Endothelial cell of umbilical vein (primary cell): ENCODE measurements at regions not wholly inside any gene's neighbourhood (a gene's known extent, or its start where the extent isn't known, plus 50 kb on each side); places are given as distances from the start of the nearest gene placed in this dataset.

ENCODE experiments used
- BruUV-seq: library from RNA; stranded (reverse); fragments of 400-500 nt; replicated peaks from 2 replicates; lab custom pipeline; 2021; lab: Mats Ljungman, UMichigan
- CTCF ChIA-PET: fragments of 300-600, 350-600 bp; sonication (Branson Sonifier 250); formaldehyde crosslinking; loops from one replicate; lab custom pipeline; 2021; ENCODE audit warnings: antibody characterized with exemption, inconsistent platforms; lab: Charles Lee
- POLR2A ChIA-PET: fragments of 300-600, 350-600 bp; sonication (Branson Sonifier 250); formaldehyde crosslinking; loops from one replicate; lab custom pipeline; 2021; ENCODE audit warnings: antibody characterized with exemption, inconsistent platforms; lab: Charles Lee
- DNase-seq: peaks from one replicate; pipeline ENCODE4 v3.0.0-alpha.2; 2011; ENCODE audit warnings: low read depth, low spot score
- FAIRE-seq: peaks from 2 replicates; lab custom pipeline; 2011; peaks lifted over from hg19 to GRCh38; lab: Jason Lieb, UNC
- H2AFZ ChIP-seq: 2 replicates; pipeline ENCODE4 v1.6.0; 2012; ENCODE audit warnings: low read depth, low read length, control low read depth, inconsistent platforms
- H3K27ac ChIP-seq: 2 replicates; pipeline ENCODE4 v1.5.1; 2011; ENCODE audit warnings: low read depth, mild to moderate bottlenecking, control low read depth, low read length, moderate library complexity; ENCODE audit not compliant: insufficient read depth
- H3K27me3 ChIP-seq, 2 experiments: 2 replicates each; pipeline versions ENCODE4 v1.6.0 to v1.6.1; 2011; ENCODE audit warnings: low read length in 2 of 2, mixed read lengths in 1 of 2; ENCODE audit not compliant: control insufficient read depth in 2 of 2, insufficient read depth in 2 of 2
- H3K36me3 ChIP-seq, 2 experiments: 2 replicates in 1 of 2; 3 replicates in 1 of 2; pipeline ENCODE4 v1.5.1; 2011; ENCODE audit warnings: low read length in 2 of 2, mild to moderate bottlenecking in 1 of 2, moderate library complexity in 1 of 2; ENCODE audit not compliant: control insufficient read depth in 2 of 2, insufficient read depth in 2 of 2; ENCODE audit errors: extremely low read depth in 1 of 2
- H3K4me1 ChIP-seq: 3 replicates; pipeline ENCODE4 v1.5.1; 2011; ENCODE audit warnings: mild to moderate bottlenecking, low read length; ENCODE audit not compliant: control insufficient read depth, insufficient read depth; ENCODE audit errors: extremely low read depth
- H3K4me2 ChIP-seq: 2 replicates; pipeline ENCODE4 v1.6.1; 2011; ENCODE audit warnings: low read length, control low read depth, mixed read lengths; ENCODE audit not compliant: insufficient read depth
- H3K4me3 ChIP-seq, 3 experiments: fragments of 200-600 bp in 1 of 3; sonication (generic), shearing (Covaris generic) in 1 of 3; replicated peaks in 1 of 3; 2 replicates each; pipeline ENCODE4 v1.5.1; 2011 to 2016; ENCODE audit warnings: control low read depth in 3 of 3, low read length in 3 of 3, mild to moderate bottlenecking in 2 of 3, inconsistent platforms in 1 of 3, low read depth in 1 of 3, moderate library complexity in 1 of 3; ENCODE audit not compliant: insufficient read depth in 1 of 3
- H3K79me2 ChIP-seq: 2 replicates; pipeline ENCODE4 v1.6.0; 2012; ENCODE audit warnings: low read length, inconsistent platforms; ENCODE audit not compliant: control insufficient read depth, insufficient read depth
- H3K9ac ChIP-seq: replicated peaks from 2 replicates; pipeline ENCODE3; 2011; ENCODE audit warnings: low read length, control low read depth; ENCODE audit not compliant: insufficient read depth; ENCODE audit errors: extremely low read depth
- H3K9me1 ChIP-seq: replicated peaks from 3 replicates; pipeline ENCODE4 v1.6.0; 2011; ENCODE audit warnings: mild to moderate bottlenecking, low read length; ENCODE audit not compliant: control insufficient read depth, insufficient read depth; ENCODE audit errors: extremely low read depth
- H3K9me3 ChIP-seq: replicated peaks from 2 replicates; pipeline ENCODE4 v1.5.1; 2012; ENCODE audit warnings: low read length, inconsistent platforms; ENCODE audit not compliant: control insufficient read depth, insufficient read depth
- H4K20me1 ChIP-seq: replicated peaks from 2 replicates; pipeline ENCODE3; 2011; ENCODE audit warnings: mild to moderate bottlenecking, low read length; ENCODE audit not compliant: control insufficient read depth, insufficient read depth; ENCODE audit errors: extremely low read depth
- CTCF ChIP-seq, 2 donors: IDR thresholded peaks; 1 replicate in 1 of 2; 2 replicates in 1 of 2; pipeline ENCODE4 v1.5.1; 2011; ENCODE audit warnings: low read length in 2 of 2, mild to moderate bottlenecking in 2 of 2, moderate library complexity in 2 of 2, control low read depth in 1 of 2, inconsistent platforms in 1 of 2, low read depth in 1 of 2; ENCODE audit not compliant: insufficient read depth in 1 of 2; ENCODE audit errors: extremely low read depth in 1 of 2
- EZH2 ChIP-seq: IDR thresholded peaks from 2 replicates; pipeline ENCODE4 v1.6.1; 2012; ENCODE audit warnings: borderline replicate concordance, low read depth, mild to moderate bottlenecking, moderate library complexity, low read length, inconsistent platforms; ENCODE audit not compliant: severe bottlenecking
- FOS ChIP-seq: IDR thresholded peaks from 2 replicates; pipeline ENCODE4 v1.6.1; 2011; ENCODE audit warnings: mild to moderate bottlenecking, low read length, moderate library complexity, borderline replicate concordance; ENCODE audit not compliant: insufficient read depth
- GATA2 ChIP-seq: IDR thresholded peaks from 2 replicates; pipeline ENCODE4 v1.7.0; 2011; ENCODE audit warnings: low read depth, mild to moderate bottlenecking, moderate library complexity, mixed read lengths, low read length; ENCODE audit not compliant: insufficient read length, insufficient read depth
- JUN ChIP-seq: IDR thresholded peaks from 2 replicates; pipeline ENCODE4 v1.6.1; 2011; ENCODE audit warnings: borderline replicate concordance, low read depth; ENCODE audit not compliant: insufficient read length, insufficient read depth
- MAX ChIP-seq: IDR thresholded peaks from 2 replicates; pipeline ENCODE4 v1.6.1; 2011; ENCODE audit not compliant: insufficient read depth, insufficient read length
- MYC ChIP-seq: IDR thresholded peaks from one replicate; pipeline ENCODE4 v1.6.1; 2011; ENCODE audit warnings: mild to moderate bottlenecking, low read depth, low read length
- POLR2A ChIP-seq: IDR thresholded peaks from 2 replicates; pipeline ENCODE4 v1.6.1; 2012; ENCODE audit warnings: low read depth, mild to moderate bottlenecking, control low read depth, low read length
- POLR2AphosphoS5 ChIP-seq: IDR thresholded peaks from 2 replicates; pipeline ENCODE4 v1.6.1; 2012; ENCODE audit warnings: low read depth, mild to moderate bottlenecking, control low read depth, low read length, moderate library complexity; ENCODE audit not compliant: insufficient read depth
- dilution Hi-C: fragments of 300-500 bp; cut with MboI; formaldehyde crosslinking; loops from one replicate; pipeline ENCODE4 v1.15.0; 2019; ENCODE audit warnings: low sequenced_read_pairs; ENCODE audit not compliant: extremely low pct_ligation_motif_present
- intact Hi-C: fragments of 100-400 bp; cut with micrococcal nuclease; formaldehyde crosslinking; loops from one replicate; pipeline ENCODE4 v1.10.0; 2022

GRCh38 chr3:171963546-171963945, 75.8 kb upstream of the FNDC3B start:
- no peaks in the 10 kb centered on the region for H3K79me2 ChIP-seq
- H3K4me1 ChIP-seq, result peaks cover 20% of the 10 kb centered on the region
- H3K36me3 ChIP-seq, result no peaks in the 10 kb centered on the region
- H3K9ac ChIP-seq, result no peak overlapping the region
- no peaks in the 10 kb centered on the region for H4K20me1 ChIP-seq
- no peak for TF ChIP-seq JUN
- TF ChIP-seq CTCF (IDR thresholded peaks at IDR 0.05; ENCODE audit: extremely low read depth in 1 of 2, insufficient read depth in 1 of 2, low read depth in 1 of 2, low read length in 2 of 2), result no peak
- no peak for TF ChIP-seq EZH2
- no peak for TF ChIP-seq GATA2
- TF ChIP-seq POLR2AphosphoS5, result no peak
- no peak for TF ChIP-seq POLR2A
- TF ChIP-seq MYC, result no peak
- no peak for TF ChIP-seq MAX
- TF ChIP-seq FOS, result no peak
- no peak for DNase-seq
- H3K27me3 ChIP-seq, result no peaks in the 10 kb centered on the region
- CTCF ChIA-PET, result no interaction called here
- intact Hi-C loops, result loop anchor here (10.0 kb wide), 1 partner anchor 321 kb away; no protein-coding TSS in a partner anchor
- no peak overlapping the region for H3K27ac ChIP-seq
- FAIRE-seq, result no peak
- H2AFZ ChIP-seq, result no peak overlapping the region
- no peak overlapping the region for H3K4me2 ChIP-seq
- no peaks in the 10 kb centered on the region for H3K9me3 ChIP-seq
- dilution Hi-C loops, result no loop called here
- no TSS peak for BruUV-seq
- POLR2A ChIA-PET, result no interaction called here
- H3K4me3 ChIP-seq, result no peak overlapping the region
- H3K9me1 ChIP-seq, result no peaks in the 10 kb centered on the region
